PC-9 (cell line): ENCODE measurements at regions not wholly inside any gene's neighbourhood (a gene's known extent, or its start where the extent isn't known, plus 50 kb on each side); places are given as distances from the start of the nearest gene placed in this dataset.
A peak's percentile ranks its signal among the peaks of the same experiment; 100 is the strongest.

Experiments used
- BruUV-seq: library from RNA; stranded (reverse); fragments of 400-500 nt; replicated peaks from 2 replicates; lab custom pipeline; 2021; lab: Mats Ljungman, UMichigan
- CTCF ChIA-PET: fragments of 300-600 bp; sonication (Branson Sonifier 250); formaldehyde crosslinking; loops from one replicate; lab custom pipeline; 2022; ENCODE audit warnings: antibody characterized with exemption; lab: Charles Lee
- POLR2A ChIA-PET: fragments of 300-600 bp; sonication (Branson Sonifier 250); formaldehyde crosslinking; loops from one replicate; lab custom pipeline; 2022; ENCODE audit warnings: antibody characterized with exemption; ENCODE audit not compliant: unreplicated experiment; lab: Charles Lee
- DNase-seq, 2 experiments: peaks; one replicate each; pipeline versions ENCODE4 v3.0.0 to v3.0.0-alpha.2; 2015 to 2022; ENCODE audit warnings: mixed read lengths in 1 of 2
- H2AFZ ChIP-seq: fragments of 200-600 bp; sonication (generic); 2 replicates; pipeline ENCODE4 v1.8.1; 2017; ENCODE audit warnings: antibody characterized with exemption
- H3F3A ChIP-seq: fragments of 200-600 bp; sonication (generic); 2 replicates; pipeline ENCODE4 v1.8.1; 2017; ENCODE audit warnings: antibody characterized with exemption, mild to moderate bottlenecking, low read depth; ENCODE audit not compliant: insufficient read depth
- H3K27ac ChIP-seq: fragments of 200-600 bp; sonication (generic); 2 replicates; pipeline ENCODE4 v1.6.1; 2016; ENCODE audit warnings: mixed run types
- H3K27me3 ChIP-seq: fragments of 200-600 bp; sonication (generic); 2 replicates; pipeline ENCODE4 v1.6.1; 2016; ENCODE audit warnings: low read depth, mixed run types; ENCODE audit not compliant: insufficient read depth
- H3K36me3 ChIP-seq: fragments of 200-600 bp; sonication (generic); 2 replicates; pipeline ENCODE4 v1.6.1; 2016; ENCODE audit warnings: low read depth, mixed run types
- H3K4me1 ChIP-seq: fragments of 200-600 bp; sonication (generic); replicated peaks from 2 replicates; pipeline ENCODE4 v1.6.1; 2016; ENCODE audit warnings: mixed run types; ENCODE audit not compliant: insufficient read depth
- H3K4me2 ChIP-seq: fragments of 200-600 bp; sonication (generic); 2 replicates; pipeline ENCODE4 v1.6.1; 2017; ENCODE audit warnings: mixed run types
- H3K4me3 ChIP-seq: fragments of 200-600 bp; sonication (generic); 2 replicates; pipeline ENCODE4 v1.6.1; 2016; ENCODE audit warnings: mixed run types
- H3K79me2 ChIP-seq: fragments of 200-600 bp; sonication (generic); 2 replicates; pipeline ENCODE4 v1.6.1; 2017; ENCODE audit warnings: low read depth, mixed run types
- H3K9me2 ChIP-seq: fragments of 200-600 bp; sonication (generic); 2 replicates; pipeline ENCODE4 v1.8.1; 2017; ENCODE audit warnings: mild to moderate bottlenecking; ENCODE audit not compliant: insufficient read depth
- H3K9me3 ChIP-seq: fragments of 200-600 bp; sonication (generic); 2 replicates; pipeline ENCODE4 v1.8.1; 2016; ENCODE audit warnings: low read depth; ENCODE audit not compliant: insufficient read depth
- H4K20me1 ChIP-seq: fragments of 200-600 bp; sonication (generic); 2 replicates; pipeline ENCODE4 v1.8.1; 2017; ENCODE audit not compliant: insufficient read depth
- EZH2 ChIP-seq: fragments of 200-600 bp; sonication (generic); IDR thresholded peaks from 2 replicates; pipeline ENCODE4 v1.8.0; 2017; ENCODE audit warnings: antibody characterized with exemption, low read depth
- intact Hi-C: fragments of 100-400 bp; cut with micrococcal nuclease; formaldehyde crosslinking; loops from one replicate; pipeline ENCODE4 v1.10.0; 2022; ENCODE audit not compliant: unreplicated experiment
- TF ChIP-seq, protein P1 (sequence below): fragments of 200-600 bp; sonication (generic); conservative IDR thresholded peaks from 2 replicates; pipeline ENCODE4 v1.6.1; 2017; ENCODE audit warnings: mixed run types, antibody characterized with exemption, mild to moderate bottlenecking, moderate library complexity

DNA sequence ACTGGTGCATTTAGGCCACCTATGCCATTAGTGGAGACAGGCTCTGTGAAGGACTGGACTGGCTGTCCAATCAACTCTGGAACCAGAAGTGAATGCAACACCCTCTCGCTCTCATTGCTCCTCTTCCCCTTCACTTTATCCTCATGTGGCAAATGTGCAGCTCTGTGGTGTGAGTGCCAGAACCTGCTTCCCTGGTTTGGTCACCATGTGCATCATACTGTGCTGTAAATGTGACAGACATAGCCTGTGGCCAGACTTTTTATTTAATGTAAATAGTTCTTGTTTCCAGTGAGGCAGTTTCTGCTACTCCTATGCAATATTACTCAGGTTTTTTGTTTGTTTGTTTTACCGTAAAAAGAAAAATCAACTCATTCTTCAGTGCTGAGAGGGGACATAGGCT is 73.0 kb upstream of the PPP1R9A start:
- ChIA-PET POLR2A (no interaction called here), CTCF (no interaction called here)
- no peaks in the 10 kb centered on the region for H3K36me3 ChIP-seq
- H3K9me2 ChIP-seq: no peaks in the 10 kb centered on the region
- TF ChIP-seq, protein P1, sequence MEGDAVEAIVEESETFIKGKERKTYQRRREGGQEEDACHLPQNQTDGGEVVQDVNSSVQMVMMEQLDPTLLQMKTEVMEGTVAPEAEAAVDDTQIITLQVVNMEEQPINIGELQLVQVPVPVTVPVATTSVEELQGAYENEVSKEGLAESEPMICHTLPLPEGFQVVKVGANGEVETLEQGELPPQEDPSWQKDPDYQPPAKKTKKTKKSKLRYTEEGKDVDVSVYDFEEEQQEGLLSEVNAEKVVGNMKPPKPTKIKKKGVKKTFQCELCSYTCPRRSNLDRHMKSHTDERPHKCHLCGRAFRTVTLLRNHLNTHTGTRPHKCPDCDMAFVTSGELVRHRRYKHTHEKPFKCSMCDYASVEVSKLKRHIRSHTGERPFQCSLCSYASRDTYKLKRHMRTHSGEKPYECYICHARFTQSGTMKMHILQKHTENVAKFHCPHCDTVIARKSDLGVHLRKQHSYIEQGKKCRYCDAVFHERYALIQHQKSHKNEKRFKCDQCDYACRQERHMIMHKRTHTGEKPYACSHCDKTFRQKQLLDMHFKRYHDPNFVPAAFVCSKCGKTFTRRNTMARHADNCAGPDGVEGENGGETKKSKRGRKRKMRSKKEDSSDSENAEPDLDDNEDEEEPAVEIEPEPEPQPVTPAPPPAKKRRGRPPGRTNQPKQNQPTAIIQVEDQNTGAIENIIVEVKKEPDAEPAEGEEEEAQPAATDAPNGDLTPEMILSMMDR: no peak
- TF ChIP-seq EZH2: no peak
- BruUV-seq: no TSS peak
- DNase-seq: peak in 1 of 2 experiments; percentile 5
- H3K27ac ChIP-seq: no peak overlapping the region
- no peaks in the 10 kb centered on the region for H3K4me1 ChIP-seq
- 0 out of 2 replicates have a peak, but pooled peaks cover 7% of the 10 kb centered on the region for H3K9me3 ChIP-seq
- no peak overlapping the region for H2AFZ ChIP-seq
- no peaks in the 10 kb centered on the region for H3F3A ChIP-seq
- no peak overlapping the region for H3K4me2 ChIP-seq
- no peaks in the 10 kb centered on the region for H3K79me2 ChIP-seq
- no peak overlapping the region for H3K4me3 ChIP-seq
- no peaks in the 10 kb centered on the region for H4K20me1 ChIP-seq
- intact Hi-C loops: no loop called here
- H3K27me3 ChIP-seq: no peaks in the 10 kb centered on the region

DNA sequence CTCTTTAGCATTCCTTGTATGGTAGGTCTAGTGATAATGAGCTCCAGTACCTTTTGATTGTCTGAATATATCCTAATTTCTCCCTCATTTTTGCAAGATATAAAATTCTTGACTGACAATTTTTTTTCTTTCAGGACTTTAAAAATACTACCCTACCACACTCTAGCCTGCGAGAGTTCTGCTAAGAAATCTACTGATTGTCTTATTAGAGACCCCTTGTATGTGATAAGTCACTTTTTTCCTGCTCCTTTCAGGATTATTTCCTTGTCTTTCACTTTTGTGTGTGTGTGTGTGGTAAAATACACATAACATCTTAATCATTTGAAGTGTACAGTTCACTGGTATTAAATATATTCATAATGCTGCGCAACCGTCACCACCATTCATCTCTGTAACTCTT is 68.7 kb upstream of the PPP1R9A start:
- ChIA-PET POLR2A (no interaction called here), CTCF (no interaction called here)
- DNase-seq: no peak
- Histone ChIP-seq H3K79me2 (no peaks in the 10 kb centered on the region), H3F3A (no peaks in the 10 kb centered on the region), H3K27ac (no peak overlapping the region), H3K4me3 (no peak overlapping the region), H3K9me2 (no peaks in the 10 kb centered on the region), H3K4me1 (no peaks in the 10 kb centered on the region), H3K4me2 (no peak overlapping the region), H2AFZ (no peak overlapping the region), H3K9me3 (peaks cover 7% of the 10 kb centered on the region; the same call in 1 of the 2 replicates), H3K27me3 (no peaks in the 10 kb centered on the region), H3K36me3 (no peaks in the 10 kb centered on the region), H4K20me1 (no peaks in the 10 kb centered on the region)
- intact Hi-C loops: no loop called here
- no TSS peak for BruUV-seq
- TF ChIP-seq EZH2: no peak
- TF ChIP-seq, protein P1: no peak

DNA sequence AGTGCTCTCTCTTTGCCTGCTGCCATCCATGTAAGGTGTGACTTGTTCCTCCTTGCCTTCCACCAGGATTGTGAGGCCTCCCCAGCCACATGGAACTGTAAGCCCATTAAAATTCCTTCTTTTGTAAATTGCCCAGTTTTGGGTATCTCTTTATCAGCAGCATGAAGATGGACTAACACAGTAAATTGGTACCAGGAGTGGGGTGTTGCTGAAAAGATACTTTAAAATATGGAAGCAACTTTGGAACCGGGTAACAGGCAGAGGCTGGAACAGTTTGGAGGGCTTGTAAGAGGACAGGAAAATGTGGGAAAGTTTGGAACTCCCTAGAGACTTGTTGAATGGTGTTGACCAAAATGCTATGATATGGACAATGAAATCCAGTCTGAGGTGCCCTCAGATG is 63.8 kb upstream of the PPP1R9A start:
- DNase-seq: no peak
- Histone ChIP-seq H3K9me2 (peaks cover 11% of the 10 kb centered on the region; the same call in 1 of the 2 replicates), H3K4me1 (no peaks in the 10 kb centered on the region), H3K36me3 (no peaks in the 10 kb centered on the region), H3K4me2 (no peak overlapping the region), H2AFZ (no peak overlapping the region), H3K4me3 (no peak overlapping the region), H3K27me3 (no peaks in the 10 kb centered on the region), H3K9me3 (peaks cover 4% of the 10 kb centered on the region; the same call in 1 of the 2 replicates), H3K27ac (no peak overlapping the region), H3K79me2 (no peaks in the 10 kb centered on the region), H4K20me1 (no peaks in the 10 kb centered on the region), H3F3A (no peaks in the 10 kb centered on the region)
- BruUV-seq: no TSS peak
- no peak for TF ChIP-seq EZH2
- TF ChIP-seq, protein P1: no peak
- POLR2A ChIA-PET: no interaction called here
- intact Hi-C loops: no loop called here
- CTCF ChIA-PET: no interaction called here
